BLaER1 (cell line): ENCODE measurements at regions not wholly inside any gene's neighbourhood (a gene's known extent, or its start where the extent isn't known, plus 50 kb on each side); places are given as distances from the start of the nearest gene placed in this dataset.

Experiments used
- H3K27ac ChIP-seq: shearing (Covaris generic); formaldehyde crosslinking; 2 replicates; pipeline ENCODE4 v1.8.1; 2022
- H3K27me3 ChIP-seq: shearing (Covaris generic); formaldehyde crosslinking; 2 replicates; pipeline ENCODE4 v1.8.1; 2022
- H3K36me3 ChIP-seq: shearing (Covaris generic); formaldehyde crosslinking; 2 replicates; pipeline ENCODE4 v1.8.1; 2022
- H3K4me1 ChIP-seq: shearing (Covaris generic); formaldehyde crosslinking; 2 replicates; pipeline ENCODE4 v1.8.1; 2022
- H3K4me2 ChIP-seq: shearing (Covaris generic); formaldehyde crosslinking; 2 replicates; pipeline ENCODE4 v1.8.1; 2022
- H3K4me3 ChIP-seq: shearing (Covaris generic); formaldehyde crosslinking; 2 replicates; pipeline ENCODE4 v1.8.1; 2022
- H3K9ac ChIP-seq: shearing (Covaris generic); formaldehyde crosslinking; 2 replicates; pipeline ENCODE4 v1.8.1; 2022
- H3K9me3 ChIP-seq: shearing (Covaris generic); formaldehyde crosslinking; 2 replicates; pipeline ENCODE4 v1.8.1; 2022
- H4K20me1 ChIP-seq: shearing (Covaris generic); formaldehyde crosslinking; 2 replicates; pipeline ENCODE4 v1.8.1; 2022
- Cebpa-rat ChIP-seq: shearing (Covaris generic); IDR thresholded peaks from 2 replicates; pipeline ENCODE4 v1.8.1; 2022

GRCh38 chr6:141561154-141561553 lies 571.6 kb upstream of the GJE1 start:
- Histone ChIP-seq H3K36me3 (no peaks in the 10 kb centered on the region), H3K4me1 (peaks cover 42% of the 10 kb centered on the region), H3K4me3 (no peak overlapping the region), H4K20me1 (no peaks in the 10 kb centered on the region), H3K27me3 (no peaks in the 10 kb centered on the region), H3K9ac (no peak overlapping the region), H3K4me2 (no peak overlapping the region), H3K9me3 (no peaks in the 10 kb centered on the region), H3K27ac (no peak overlapping the region)
- no peak for TF ChIP-seq Cebpa-rat

- no peak overlapping the region for H3K4me2 ChIP-seq
- H3K36me3 ChIP-seq, result no peaks in the 10 kb centered on the region
- no peaks in the 10 kb centered on the region for H3K9me3 ChIP-seq
- no peak overlapping the region for H3K4me3 ChIP-seq
- 0 out of 2 replicates have a peak, but pooled peaks cover 5% of the 10 kb centered on the region for H3K4me1 ChIP-seq
- no peaks in the 10 kb centered on the region for H4K20me1 ChIP-seq
- no peak overlapping the region for H3K9ac ChIP-seq
- no peak overlapping the region for H3K27ac ChIP-seq
- no peaks in the 10 kb centered on the region for H3K27me3 ChIP-seq
- no peak for TF ChIP-seq Cebpa-rat
Observed at GRCh38 chr6:141552463-141552862, 580.3 kb upstream of the GJE1 start.

- H3K27me3 ChIP-seq, result no peaks in the 10 kb centered on the region
- no peaks in the 10 kb centered on the region for H3K36me3 ChIP-seq
- H3K9ac ChIP-seq, result no peak overlapping the region
- H3K4me3 ChIP-seq, result no peak overlapping the region
- H3K27ac ChIP-seq, result no peak overlapping the region
- TF ChIP-seq Cebpa-rat, result no peak
- no peaks in the 10 kb centered on the region for H3K9me3 ChIP-seq
- 0 out of 2 replicates have a peak, but pooled peaks cover 5% of the 10 kb centered on the region for H3K4me1 ChIP-seq
- no peaks in the 10 kb centered on the region for H4K20me1 ChIP-seq
- H3K4me2 ChIP-seq, result no peak overlapping the region
Observed at GRCh38 chr6:141552031-141552430, 580.7 kb upstream of the GJE1 start.

- H3K4me3 ChIP-seq, result no peak overlapping the region
- no peaks in the 10 kb centered on the region for H3K9me3 ChIP-seq
- 0 out of 2 replicates have a peak, but pooled peaks cover 5% of the 10 kb centered on the region for H3K4me1 ChIP-seq
- TF ChIP-seq Cebpa-rat, result no peak
- no peaks in the 10 kb centered on the region for H4K20me1 ChIP-seq
- H3K27me3 ChIP-seq, result no peaks in the 10 kb centered on the region
- H3K9ac ChIP-seq, result no peak overlapping the region
- no peak overlapping the region for H3K4me2 ChIP-seq
- no peak overlapping the region for H3K27ac ChIP-seq
- no peaks in the 10 kb centered on the region for H3K36me3 ChIP-seq
Observed at GRCh38 chr6:141551318-141551717, 581.4 kb upstream of the GJE1 start.

- Histone ChIP-seq H3K9me3 (no peaks in the 10 kb centered on the region), H3K4me3 (no peak overlapping the region), H3K36me3 (no peaks in the 10 kb centered on the region), H3K27me3 (no peaks in the 10 kb centered on the region), H4K20me1 (no peaks in the 10 kb centered on the region), H3K27ac (no peak overlapping the region), H3K4me1 (0 out of 2 replicates have a peak, but pooled peaks cover 5% of the 10 kb centered on the region), H3K9ac (no peak overlapping the region), H3K4me2 (no peak overlapping the region)
- no peak for TF ChIP-seq Cebpa-rat
Observed at GRCh38 chr6:141550471-141550870, 582.3 kb upstream of the GJE1 start.

- no peak overlapping the region for H3K9ac ChIP-seq
- H3K4me1 ChIP-seq, result no peaks in the 10 kb centered on the region
- H3K27ac ChIP-seq, result no peak overlapping the region
- H3K4me2 ChIP-seq, result no peak overlapping the region
- no peaks in the 10 kb centered on the region for H3K27me3 ChIP-seq
- no peaks in the 10 kb centered on the region for H3K9me3 ChIP-seq
- H4K20me1 ChIP-seq, result no peaks in the 10 kb centered on the region
- TF ChIP-seq Cebpa-rat, result no peak
- no peaks in the 10 kb centered on the region for H3K36me3 ChIP-seq
- no peak overlapping the region for H3K4me3 ChIP-seq
Observed at GRCh38 chr6:141548966-141549365, 583.8 kb upstream of the GJE1 start.

- no peaks in the 10 kb centered on the region for H3K9me3 ChIP-seq
- no peak overlapping the region for H3K27ac ChIP-seq
- H3K27me3 ChIP-seq, result no peaks in the 10 kb centered on the region
- TF ChIP-seq Cebpa-rat, result no peak
- no peaks in the 10 kb centered on the region for H4K20me1 ChIP-seq
- no peak overlapping the region for H3K4me3 ChIP-seq
- no peaks in the 10 kb centered on the region for H3K36me3 ChIP-seq
- H3K4me1 ChIP-seq, result 0 out of 2 replicates have a peak, but pooled peaks cover 5% of the 10 kb centered on the region
- no peak overlapping the region for H3K9ac ChIP-seq
- H3K4me2 ChIP-seq, result no peak overlapping the region
Observed at GRCh38 chr6:141541581-141542324, 591.0 kb upstream of the GJE1 start.

- Histone ChIP-seq H3K4me2 (no peak overlapping the region), H4K20me1 (no peaks in the 10 kb centered on the region), H3K9me3 (no peaks in the 10 kb centered on the region), H3K9ac (no peak overlapping the region), H3K27me3 (no peaks in the 10 kb centered on the region), H3K4me1 (0 out of 2 replicates have a peak, but pooled peaks cover 5% of the 10 kb centered on the region), H3K4me3 (no peak overlapping the region), H3K27ac (no peak overlapping the region), H3K36me3 (no peaks in the 10 kb centered on the region)
- no peak for TF ChIP-seq Cebpa-rat
Observed at GRCh38 chr6:141540207-141540606, 592.5 kb upstream of the GJE1 start.

- H3K4me1 ChIP-seq, result 0 out of 2 replicates have a peak, but pooled peaks cover 5% of the 10 kb centered on the region
- no peaks in the 10 kb centered on the region for H3K36me3 ChIP-seq
- no peaks in the 10 kb centered on the region for H3K27me3 ChIP-seq
- H3K4me2 ChIP-seq, result no peak overlapping the region
- no peak overlapping the region for H3K4me3 ChIP-seq
- no peak for TF ChIP-seq Cebpa-rat
- no peaks in the 10 kb centered on the region for H4K20me1 ChIP-seq
- no peak overlapping the region for H3K9ac ChIP-seq
- no peak overlapping the region for H3K27ac ChIP-seq
- H3K9me3 ChIP-seq, result no peaks in the 10 kb centered on the region
Observed at GRCh38 chr6:141539617-141540016, 593.1 kb upstream of the GJE1 start.

GRCh38 chr6:141532211-141532610 lies 600.5 kb upstream of the GJE1 start:
- Histone ChIP-seq H3K4me2 (no peak overlapping the region), H3K36me3 (no peaks in the 10 kb centered on the region), H3K4me1 (no peaks in the 10 kb centered on the region), H3K9me3 (peaks cover 17% of the 10 kb centered on the region), H3K27ac (no peak overlapping the region), H3K4me3 (no peak overlapping the region), H3K9ac (no peak overlapping the region), H3K27me3 (no peaks in the 10 kb centered on the region), H4K20me1 (no peaks in the 10 kb centered on the region)
- TF ChIP-seq Cebpa-rat, result no peak
